Tibial nerve (tissue), 4 donors: ENCODE measurements at regions not wholly inside any gene's neighbourhood (a gene's known extent, or its start where the extent isn't known, plus 50 kb on each side); places are given as distances from the start of the nearest gene placed in this dataset.

Experiments used
- DNase-seq, 2 donors: peaks; one replicate each; pipeline ENCODE4 v3.0.0-alpha.2; 2019; ENCODE audit warnings: low spot score in 2 of 2
- H3K27ac ChIP-seq, 4 donors: fragments of 200-600 bp; sonication (generic) in 3 of 4; one replicate each; pipeline ENCODE4 v1.5.1; 2017 to 2019; ENCODE audit warnings: mild to moderate bottlenecking in 1 of 4
- H3K27me3 ChIP-seq, 2 donors: fragments of 200-600 bp; sonication (generic) in 1 of 2; one replicate each; pipeline versions ENCODE4 v1.5.1 to v1.6.0; 2017 to 2019
- H3K36me3 ChIP-seq, 3 donors: fragments of 200-600 bp; sonication (generic); one replicate each; pipeline ENCODE4 v1.5.1; 2018 to 2019
- H3K4me1 ChIP-seq, 4 donors: fragments of 200-600 bp; sonication (generic) in 3 of 4; one replicate each; pipeline ENCODE4 v1.5.1; 2017 to 2019
- H3K4me3 ChIP-seq, 4 donors: fragments of 200-600 bp; sonication (generic) in 3 of 4; one replicate each; pipeline ENCODE4 v1.5.1; 2017 to 2019; ENCODE audit warnings: mild to moderate bottlenecking in 1 of 4, moderate library complexity in 1 of 4
- H3K9me3 ChIP-seq, 4 donors: fragments of 200-600 bp; sonication (generic) in 3 of 4; one replicate each; pipeline ENCODE4 v1.5.1; 2017 to 2019
- CTCF ChIP-seq, 5 experiments: fragments of 200-600 bp in 3 of 5; fragments of 450-650 bp in 2 of 5; sonication (generic) in 3 of 5; IDR thresholded peaks; one replicate each; pipeline ENCODE4 v1.5.1; 2016 to 2019; ENCODE audit warnings: antibody characterized with exemption in 5 of 5, mild to moderate bottlenecking in 3 of 5, moderate library complexity in 2 of 5
- EP300 ChIP-seq, 2 donors: sonication (generic); formaldehyde crosslinking; IDR thresholded peaks; one replicate each; pipeline ENCODE4 v1.6.1; 2017; ENCODE audit warnings: antibody characterized with exemption in 2 of 2, mild to moderate bottlenecking in 1 of 2
- POLR2A ChIP-seq, 2 donors: fragments of 450-650 bp; IDR thresholded peaks; one replicate each; pipeline ENCODE4 v1.6.1; 2017; ENCODE audit warnings: antibody characterized with exemption in 2 of 2, mild to moderate bottlenecking in 2 of 2, moderate library complexity in 2 of 2
- WGBS, 2 donors: methylation state at CpG; one replicate each; pipeline ENCODE4 v1.1.5; 2018; 5-methylcytosine and 5-hydroxymethylcytosine counted together

GRCh38 chr16:17847234-17847795 lies 376.6 kb upstream of the XYLT1 start:
- TF ChIP-seq EP300 (IDR thresholded peaks at IDR 0.05) (no peak), CTCF (IDR thresholded peaks at IDR 0.05) (no peak), POLR2A (IDR thresholded peaks at IDR 0.05) (no peak)
- Histone ChIP-seq H3K27me3 (no peaks in the 10 kb centered on the region), H3K4me3 (no peak overlapping the region), H3K9me3 (peaks cover 0 to 2% (median 0%) of the 10 kb centered on the region in 4 donors), H3K27ac (no peak overlapping the region), H3K36me3 (no peaks in the 10 kb centered on the region), H3K4me1 (no peaks in the 10 kb centered on the region)
- no peak for DNase-seq
- WGBS, 2 donors: 88 to 90% methylated on average over 6 of the region's 6 CpGs

GRCh38 chr16:17846030-17846429 lies 375.3 kb upstream of the XYLT1 start:
- no peak for DNase-seq
- Histone ChIP-seq H3K9me3 (peaks cover 0 to 2% (median 0%) of the 10 kb centered on the region in 4 donors), H3K36me3 (no peaks in the 10 kb centered on the region), H3K27ac (no peak overlapping the region), H3K4me1 (no peaks in the 10 kb centered on the region), H3K4me3 (no peak overlapping the region), H3K27me3 (no peaks in the 10 kb centered on the region)
- no peak for TF ChIP-seq CTCF (IDR thresholded peaks at IDR 0.05)
- TF ChIP-seq EP300 (IDR thresholded peaks at IDR 0.05): no peak
- no peak for TF ChIP-seq POLR2A (IDR thresholded peaks at IDR 0.05)
- 90 to 94% methylated on average over 6 of the region's 6 CpGs for WGBS, 2 donors

GRCh38 chr16:17845031-17845430 lies 374.3 kb upstream of the XYLT1 start:
- Histone ChIP-seq H3K9me3 (peaks cover 0 to 2% (median 0%) of the 10 kb centered on the region in 4 donors), H3K27me3 (no peaks in the 10 kb centered on the region), H3K36me3 (no peaks in the 10 kb centered on the region), H3K4me1 (no peaks in the 10 kb centered on the region), H3K27ac (no peak overlapping the region), H3K4me3 (no peak overlapping the region)
- TF ChIP-seq CTCF (IDR thresholded peaks at IDR 0.05) (no peak), POLR2A (IDR thresholded peaks at IDR 0.05) (no peak), EP300 (IDR thresholded peaks at IDR 0.05) (no peak)
- WGBS, 2 donors: 66 to 80% methylated on average over 10 of the region's 10 CpGs
- DNase-seq: no peak

- no peak overlapping the region for H3K27ac ChIP-seq
- 93 to 94% methylated on average over 6 of the region's 6 CpGs for WGBS, 2 donors
- no peak overlapping the region for H3K4me3 ChIP-seq
- TF ChIP-seq CTCF (IDR thresholded peaks at IDR 0.05): no peak
- no peak for TF ChIP-seq POLR2A (IDR thresholded peaks at IDR 0.05)
- no peak for TF ChIP-seq EP300 (IDR thresholded peaks at IDR 0.05)
- no peak for DNase-seq
- no peaks in the 10 kb centered on the region for H3K4me1 ChIP-seq
- peaks cover 0 to 2% (median 0%) of the 10 kb centered on the region in 4 donors for H3K9me3 ChIP-seq
- H3K36me3 ChIP-seq: no peaks in the 10 kb centered on the region
- H3K27me3 ChIP-seq: no peaks in the 10 kb centered on the region
Observed at GRCh38 chr16:17843905-17844304, 373.1 kb upstream of the XYLT1 start.

GRCh38 chr16:17839907-17840306 lies 369.1 kb upstream of the XYLT1 start:
- Histone ChIP-seq H3K4me1 (no peaks in the 10 kb centered on the region), H3K27me3 (no peaks in the 10 kb centered on the region), H3K36me3 (no peaks in the 10 kb centered on the region), H3K27ac (no peak overlapping the region), H3K4me3 (no peak overlapping the region), H3K9me3 (peaks cover 0 to 2% (median 0%) of the 10 kb centered on the region in 4 donors)
- no peak for DNase-seq
- TF ChIP-seq POLR2A (IDR thresholded peaks at IDR 0.05) (no peak), EP300 (IDR thresholded peaks at IDR 0.05) (no peak), CTCF (IDR thresholded peaks at IDR 0.05) (no peak)
- 53 to 55% methylated on average over 5 of the region's 5 CpGs for WGBS, 2 donors
